HEK293T (cell line): ENCODE measurements at regions not wholly inside any gene's neighbourhood (a gene's known extent, or its start where the extent isn't known, plus 50 kb on each side); places are given as distances from the start of the nearest gene placed in this dataset.
"Not testable (repeated sequence)": the region's sequence is repeated elsewhere in the genome, so short reads cannot be mapped to it uniquely, and the experiment has no call there.

Source experiments
- CTCF ChIA-PET: fragments of 350-600 bp; formaldehyde crosslinking; extraction: SDS; loops from one replicate; lab custom pipeline; 2021; ENCODE audit warnings: antibody characterized with exemption, inconsistent platforms; lab: Yijun Ruan, JAX
- POLR2A ChIA-PET: fragments of 350-600 bp; formaldehyde crosslinking; extraction: SDS; loops from one replicate; lab custom pipeline; 2020; ENCODE audit warnings: antibody characterized with exemption, inconsistent platforms; lab: Yijun Ruan, JAX
- DNase-seq: peaks from one replicate; pipeline ENCODE4 v3.0.0; 2012; ENCODE audit warnings: mixed read lengths; ENCODE audit errors: extremely low spot score
- ARNT ChIP-seq: fragments of 450-650 bp; IDR thresholded peaks from 2 replicates; pipeline ENCODE4 v1.6.1; 2017; ENCODE audit warnings: mild to moderate bottlenecking
- BHLHE40 ChIP-seq: fragments of 450-650 bp; IDR thresholded peaks from 2 replicates; pipeline ENCODE4 v1.6.1; 2016; ENCODE audit warnings: mild to moderate bottlenecking, moderate library complexity, borderline replicate concordance
- CTBP1 ChIP-seq: fragments of 450-650 bp; IDR thresholded peaks from 2 replicates; pipeline ENCODE4 v1.6.1; 2016; ENCODE audit warnings: borderline replicate concordance
- ELF4 ChIP-seq: fragments of 450-650 bp; IDR thresholded peaks from 2 replicates; pipeline ENCODE4 v1.6.1; 2017; ENCODE audit warnings: antibody characterized with exemption
- FOXA1 ChIP-seq: fragments of 450-650 bp; IDR thresholded peaks from 2 replicates; pipeline ENCODE4 v1.6.1; 2016; ENCODE audit warnings: mild to moderate bottlenecking
- FOXK2 ChIP-seq: fragments of 450-650 bp; IDR thresholded peaks from 2 replicates; pipeline ENCODE4 v1.6.1; 2016; ENCODE audit warnings: mild to moderate bottlenecking
- FOXM1 ChIP-seq: fragments of 450-650 bp; IDR thresholded peaks from 2 replicates; pipeline ENCODE4 v1.6.1; 2017; ENCODE audit warnings: mild to moderate bottlenecking, borderline replicate concordance
- HDGF ChIP-seq: fragments of 450-650 bp; IDR thresholded peaks from 2 replicates; pipeline ENCODE4 v1.6.1; 2017; ENCODE audit warnings: antibody characterized with exemption, borderline replicate concordance
- L3MBTL2 ChIP-seq: fragments of 450-650 bp; conservative IDR thresholded peaks from 2 replicates; pipeline ENCODE4 v1.6.1; 2016; ENCODE audit warnings: mild to moderate bottlenecking
- LEF1 ChIP-seq: fragments of 450-650 bp; IDR thresholded peaks from 2 replicates; pipeline ENCODE4 v1.6.1; 2017; ENCODE audit warnings: mild to moderate bottlenecking, borderline replicate concordance
- NFRKB ChIP-seq: fragments of 450-650 bp; IDR thresholded peaks from 2 replicates; pipeline ENCODE4 v1.6.1; 2016; ENCODE audit warnings: mild to moderate bottlenecking, moderate library complexity
- PKNOX1 ChIP-seq: fragments of 450-650 bp; IDR thresholded peaks from 2 replicates; pipeline ENCODE4 v1.6.1; 2016
- SP1 ChIP-seq: fragments of 450-650 bp; IDR thresholded peaks from 2 replicates; pipeline ENCODE4 v1.6.1; 2017
- SUZ12 ChIP-seq: fragments of 450-650 bp; IDR thresholded peaks from 2 replicates; pipeline ENCODE4 v1.6.1; 2016; ENCODE audit warnings: mild to moderate bottlenecking
- TARDBP ChIP-seq: fragments of 450-650 bp; IDR thresholded peaks from 2 replicates; pipeline ENCODE4 v1.6.1; 2016
- ZNF384 ChIP-seq: fragments of 450-650 bp; IDR thresholded peaks from 2 replicates; pipeline ENCODE4 v1.6.1; 2016

GRCh38 chr7:106560482-106560881 lies 100.5 kb downstream of the CCDC71L start:
- CTCF ChIA-PET = no interaction called here
- POLR2A ChIA-PET = no interaction called here

GRCh38 chr7:106556244-106556643 lies 104.7 kb downstream of the CCDC71L start:
- POLR2A ChIA-PET, CTCF ChIA-PET, DNase-seq: not testable (repeated sequence)

More at GRCh38 chr7:106560482-106560881, 100.5 kb downstream of the CCDC71L start:
- TF ChIP-seq HDGF (no peak), ELF4 (no peak), CTBP1 (no peak), FOXM1 (no peak), ARNT (no peak), FOXA1 (no peak), NFRKB (no peak), LEF1 (no peak), FOXK2 (no peak), TARDBP (no peak), L3MBTL2 (no peak), SP1 (no peak), BHLHE40 (no peak)
- no peak for DNase-seq

- CTCF ChIA-PET = not testable (repeated sequence)
Measured at GRCh38 chr7:106554623-106555022, 106.3 kb downstream of the CCDC71L start.

GRCh38 chr7:106553446-106553836 lies 107.5 kb downstream of the CCDC71L start:
- ChIA-PET CTCF (no interaction called here), POLR2A (no interaction called here)
- TF ChIP-seq TARDBP = no peak
- no peak for DNase-seq

More at GRCh38 chr7:106554623-106555022, 106.3 kb downstream of the CCDC71L start:
- DNase-seq, POLR2A ChIA-PET: not testable (repeated sequence)

- POLR2A ChIA-PET = no interaction called here
- TF ChIP-seq FOXM1 (no peak), CTBP1 (no peak), ZNF384 (no peak), ELF4 (no peak), SP1 (no peak), LEF1 (no peak), L3MBTL2 (no peak), NFRKB (no peak), FOXA1 (no peak)
- CTCF ChIA-PET = no interaction called here
- no peak for DNase-seq
Measured at GRCh38 chr7:106552645-106553445, 108.1 kb downstream of the CCDC71L start.

- TF ChIP-seq HDGF (no peak), ARNT (no peak), SUZ12 (no peak), ZNF384 (no peak), LEF1 (no peak), CTBP1 (no peak), FOXM1 (no peak), L3MBTL2 (no peak), BHLHE40 (no peak), PKNOX1 (no peak), NFRKB (no peak), TARDBP (no peak), FOXK2 (no peak), SP1 (no peak), ELF4 (no peak), FOXA1 (no peak)
- ChIA-PET CTCF (interaction anchor here (1.1 kb wide), 1 partner anchor 9 kb away, joined by 5 read pairs; no protein-coding TSS in a partner anchor), POLR2A (no interaction called here)
- DNase-seq = no peak
Measured at GRCh38 chr7:106551936-106552335, 109.0 kb downstream of the CCDC71L start.

- POLR2A ChIA-PET = no interaction called here
- no peak for DNase-seq
- no peak for TF ChIP-seq HDGF
- no peak for TF ChIP-seq ZNF384
- TF ChIP-seq ARNT = no peak
- TF ChIP-seq LEF1 = no peak
- no peak for TF ChIP-seq TARDBP
- no peak for TF ChIP-seq NFRKB
- TF ChIP-seq L3MBTL2 = no peak
- TF ChIP-seq ELF4 = no peak
- no peak for TF ChIP-seq PKNOX1
- TF ChIP-seq FOXK2 = no peak
- TF ChIP-seq FOXM1 = no peak
- TF ChIP-seq CTBP1 = no peak
- TF ChIP-seq FOXA1 = no peak
- TF ChIP-seq SUZ12 = no peak
- no peak for TF ChIP-seq BHLHE40
- no peak for TF ChIP-seq SP1
- CTCF ChIA-PET = no interaction called here
Measured at GRCh38 chr7:106548491-106548890, 112.5 kb downstream of the CCDC71L start.
